H1 (cell line): ENCODE measurements at regions not wholly inside any gene's neighbourhood (a gene's known extent, or its start where the extent isn't known, plus 50 kb on each side); places are given as distances from the start of the nearest gene placed in this dataset.

Source experiments
- CTCF ChIA-PET: fragments of 300-600 bp; sonication (Branson Sonifier 250); formaldehyde crosslinking; loops from one replicate; lab custom pipeline; 2021; ENCODE audit not compliant: partially characterized antibody; lab: Charles Lee
- POLR2A ChIA-PET: fragments of 300-600 bp; sonication (Branson Sonifier 250); formaldehyde crosslinking; loops from one replicate; lab custom pipeline; 2021; ENCODE audit warnings: inconsistent platforms; ENCODE audit not compliant: partially characterized antibody; lab: Charles Lee
- DNase-seq, 2 experiments: peaks; one replicate each; pipeline versions ENCODE4 v3.0.0 to v3.0.0-alpha.2; 2010 to 2022; ENCODE audit warnings: low spot score in 2 of 2, low read depth in 1 of 2, mixed read lengths in 1 of 2
- FAIRE-seq: peaks from 2 replicates; lab custom pipeline; 2011; peaks lifted over from hg19 to GRCh38; lab: Jason Lieb, UNC
- H2AFZ ChIP-seq: 2 replicates; pipeline ENCODE4 v1.8.1; 2012; ENCODE audit warnings: low read length, inconsistent platforms
- H2AK5ac ChIP-seq: 2 replicates; pipeline ENCODE4 v1.6.1; 2013; ENCODE audit warnings: low read depth, low read length
- H2BK120ac ChIP-seq: replicated peaks from 2 replicates; pipeline ENCODE3; 2013; ENCODE audit warnings: low read depth, low read length, inconsistent platforms
- H2BK12ac ChIP-seq: 2 replicates; pipeline ENCODE4 v1.6.1; 2013; ENCODE audit warnings: low read depth, low read length
- H2BK15ac ChIP-seq: 2 replicates; pipeline ENCODE4 v1.6.1; 2013; ENCODE audit warnings: low read length
- H2BK20ac ChIP-seq: 2 replicates; pipeline ENCODE4 v1.6.1; 2013; ENCODE audit warnings: low read length
- H2BK5ac ChIP-seq: 2 replicates; pipeline ENCODE4 v1.6.1; 2013; ENCODE audit warnings: low read depth, low read length
- H3K14ac ChIP-seq: 2 replicates; pipeline ENCODE4 v1.6.1; 2013; ENCODE audit warnings: inconsistent platforms; ENCODE audit not compliant: insufficient read length
- H3K18ac ChIP-seq: 2 replicates; pipeline ENCODE4 v1.6.1; 2013; ENCODE audit warnings: low read length; ENCODE audit errors: extremely low read depth
- H3K23ac ChIP-seq: 2 replicates; pipeline ENCODE4 v1.6.1; 2013; ENCODE audit warnings: inconsistent platforms; ENCODE audit not compliant: insufficient read length
- H3K23me2 ChIP-seq: 2 replicates; pipeline ENCODE4 v1.6.1; 2013; ENCODE audit warnings: low read depth, low read length
- H3K27ac ChIP-seq: 2 replicates; pipeline ENCODE4 v1.6.1; 2011; ENCODE audit warnings: low read depth, low read length, inconsistent platforms
- H3K27me3 ChIP-seq, 4 experiments: replicated peaks in 1 of 4; 1 replicate in 1 of 4; 2 replicates in 3 of 4; pipeline versions ENCODE4 v1.6.1 to v1.8.1; 2011 to 2013; ENCODE audit warnings: low read length in 3 of 4, mild to moderate bottlenecking in 3 of 4, inconsistent platforms in 2 of 4, mixed read lengths in 2 of 4, moderate library complexity in 1 of 4; ENCODE audit not compliant: control insufficient read depth in 3 of 4, insufficient read depth in 3 of 4; ENCODE audit errors: extremely low read depth in 1 of 4
- H3K36me3 ChIP-seq, 4 experiments: 2 replicates each; pipeline versions ENCODE4 v1.6.1 to v1.8.1; 2011 to 2013; ENCODE audit warnings: mild to moderate bottlenecking in 4 of 4, low read length in 3 of 4, moderate library complexity in 2 of 4, control low read depth in 1 of 4, inconsistent platforms in 1 of 4; ENCODE audit not compliant: insufficient read depth in 4 of 4, control insufficient read depth in 2 of 4
- H3K4ac ChIP-seq: replicated peaks from 2 replicates; pipeline ENCODE3; 2013; ENCODE audit warnings: low read length, low read depth, mixed read lengths, inconsistent platforms; ENCODE audit not compliant: insufficient read length
- H3K4me1 ChIP-seq, 4 experiments: replicated peaks in 1 of 4; 1 replicate in 1 of 4; 2 replicates in 3 of 4; pipeline versions ENCODE4 v1.6.1 to v1.8.1; 2011 to 2013; ENCODE audit warnings: low read length in 3 of 4, inconsistent platforms in 2 of 4, mixed read lengths in 1 of 4; ENCODE audit not compliant: insufficient read depth in 4 of 4, control insufficient read depth in 3 of 4
- H3K4me2 ChIP-seq, 2 experiments: 2 replicates each; pipeline versions ENCODE4 v1.6.1 to v1.8.1; 2011 to 2013; ENCODE audit warnings: low read depth in 2 of 2, low read length in 2 of 2, control low read depth in 1 of 2, inconsistent platforms in 1 of 2, mild to moderate bottlenecking in 1 of 2; ENCODE audit not compliant: insufficient read depth in 1 of 2
- H3K4me3 ChIP-seq, 4 experiments: fragments of 200-600, 300-600 bp in 1 of 4; sonication (generic), shearing (Covaris generic), sonication (Bioruptor Twin) in 1 of 4; 2 replicates each; pipeline versions ENCODE4 v1.5.1 to v1.8.1; 2011 to 2016; ENCODE audit warnings: low read length in 4 of 4, low read depth in 3 of 4, control low read depth in 2 of 4, inconsistent platforms in 2 of 4, mild to moderate bottlenecking in 2 of 4, mixed read lengths in 1 of 4, moderate library complexity in 1 of 4; ENCODE audit not compliant: insufficient read depth in 2 of 4; ENCODE audit errors: extremely low read depth in 1 of 4
- H3K56ac ChIP-seq: replicated peaks from 2 replicates; pipeline ENCODE3; 2013; ENCODE audit warnings: low read depth, mild to moderate bottlenecking, mixed read lengths, low read length, inconsistent platforms; ENCODE audit not compliant: insufficient read length
- H3K79me1 ChIP-seq: 2 replicates; pipeline ENCODE4 v1.6.1; 2013; ENCODE audit warnings: low read depth, low read length, control low read depth
- H3K79me2 ChIP-seq, 2 experiments: 2 replicates each; pipeline versions ENCODE4 v1.6.1 to v1.8.1; 2012 to 2013; ENCODE audit warnings: low read length in 2 of 2, mild to moderate bottlenecking in 2 of 2, inconsistent platforms in 1 of 2; ENCODE audit not compliant: insufficient read depth in 2 of 2, control insufficient read depth in 1 of 2
- H3K9ac ChIP-seq, 4 experiments: replicated peaks in 1 of 4; 1 replicate in 1 of 4; 2 replicates in 3 of 4; pipeline versions ENCODE4 v1.6.1 to v1.8.1; 2011 to 2013; ENCODE audit warnings: low read depth in 3 of 4, low read length in 3 of 4, control low read depth in 2 of 4, mild to moderate bottlenecking in 2 of 4, moderate library complexity in 2 of 4, inconsistent platforms in 1 of 4; ENCODE audit errors: extremely low read depth in 1 of 4
- H3K9me3 ChIP-seq, 2 experiments: 2 replicates each; pipeline versions ENCODE4 v1.6.1 to v1.8.1; 2012 to 2013; ENCODE audit warnings: mild to moderate bottlenecking in 2 of 2, moderate library complexity in 2 of 2, control low read depth in 1 of 2, inconsistent platforms in 1 of 2, low read depth in 1 of 2, low read length in 1 of 2, mixed read lengths in 1 of 2; ENCODE audit not compliant: insufficient read depth in 2 of 2
- H4K20me1 ChIP-seq, 2 experiments: replicated peaks in 1 of 2; 2 replicates each; pipeline versions ENCODE3 to v1.8.1; 2011 to 2013; ENCODE audit warnings: inconsistent platforms in 2 of 2, low read length in 2 of 2, mild to moderate bottlenecking in 1 of 2; ENCODE audit not compliant: insufficient read depth in 2 of 2, control insufficient read depth in 1 of 2
- H4K5ac ChIP-seq: 2 replicates; pipeline ENCODE4 v1.6.1; 2013; ENCODE audit warnings: low read length, low read depth, mixed read lengths, inconsistent platforms; ENCODE audit not compliant: insufficient read length
- H4K8ac ChIP-seq: 2 replicates; pipeline ENCODE4 v1.8.0; 2013; ENCODE audit warnings: mild to moderate bottlenecking, moderate library complexity, low read length, inconsistent platforms; ENCODE audit not compliant: insufficient read depth; ENCODE audit errors: extremely low read depth
- H4K91ac ChIP-seq: replicated peaks from 2 replicates; pipeline ENCODE3; 2013; ENCODE audit warnings: low read length, mixed read lengths, inconsistent platforms; ENCODE audit not compliant: insufficient read length
- ASH2L ChIP-seq: fragments of 200-600, 300-600 bp; sonication (generic); IDR thresholded peaks from one replicate; pipeline ENCODE4 v1.7.1; 2017; ENCODE audit warnings: low read length
- CEBPB ChIP-seq: IDR thresholded peaks from 2 replicates; pipeline ENCODE4 v1.6.1; 2012; ENCODE audit warnings: low read depth, low read length
- CHD1 ChIP-seq: IDR thresholded peaks from 2 replicates; pipeline ENCODE4 v1.6.1; 2012; ENCODE audit warnings: low read depth, low read length, improper control_type of control experiment
- CHD2 ChIP-seq: IDR thresholded peaks from 2 replicates; pipeline ENCODE4 v1.6.1; 2012; ENCODE audit warnings: low read length, improper control_type of control experiment
- SP2 ChIP-seq: IDR thresholded peaks from 2 replicates; pipeline ENCODE4 v1.6.1; 2012; ENCODE audit warnings: mild to moderate bottlenecking, low read length, inconsistent platforms
- YY1 ChIP-seq: IDR thresholded peaks from 2 replicates; pipeline ENCODE4 v1.6.1; 2011; ENCODE audit warnings: low read depth, mild to moderate bottlenecking, low read length
- WGBS, 2 experiments: shearing (Covaris generic) in 1 of 2; methylation state at CpG; one replicate each; pipeline versions ENCODE4 v1.1.6 to v1.1.7; 2013 to 2015; ENCODE audit warnings: low lambda C conversion rate in 2 of 2, mixed read lengths in 2 of 2, inconsistent platforms in 1 of 2, low coverage in 1 of 2, missing lambda C conversion rate in 1 of 2; ENCODE audit not compliant: insufficient replicate concordance in 2 of 2, insufficient coverage in 1 of 2, insufficient read length in 1 of 2; ENCODE audit errors: extremely low coverage in 1 of 2, missing lambda C conversion rate in 1 of 2; 5-methylcytosine and 5-hydroxymethylcytosine counted together

DNA sequence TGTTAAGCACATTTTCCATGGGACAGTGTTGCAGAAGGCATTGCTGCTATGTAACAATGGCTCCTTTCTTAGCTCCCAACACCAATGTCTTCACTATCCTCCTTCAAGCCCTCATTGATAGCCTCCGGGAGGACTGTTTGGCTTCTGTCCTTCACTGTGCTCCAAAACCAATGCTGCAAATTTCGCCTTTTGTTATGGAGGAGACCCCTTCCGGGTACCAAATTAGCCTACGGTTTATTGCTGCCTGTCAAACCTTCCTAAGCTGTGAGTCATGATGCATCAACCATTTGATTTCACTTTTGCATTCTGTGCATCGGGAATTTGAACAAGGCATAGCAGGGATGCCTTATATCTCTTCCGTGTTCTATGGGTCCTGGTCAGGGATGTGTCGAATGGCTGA is 432.9 kb downstream of the GATA3 start:
- CTCF ChIA-PET: interaction anchor here (1.2 kb wide), 1 partner anchor 33 kb away, joined by 3 read pairs; no protein-coding TSS in a partner anchor
- WGBS, 2 experiments: 90% methylated on average over 7 of the region's 7 CpGs; no CpG with 5 or more reads in 1 of the 2 experiments

More for the DNA sequence above, 432.9 kb downstream of the GATA3 start:
- no peak overlapping the region for H2BK120ac ChIP-seq
- H3K9ac ChIP-seq: no peak overlapping the region
- H3K4me3 ChIP-seq: no peak overlapping the region
- no peak overlapping the region for H2AK5ac ChIP-seq
- no peaks in the 10 kb centered on the region for H3K9me3 ChIP-seq
- H4K20me1 ChIP-seq: no peaks in the 10 kb centered on the region
- POLR2A ChIA-PET: no interaction called here
- H3K79me1 ChIP-seq: no peaks in the 10 kb centered on the region
- H3K18ac ChIP-seq: no peak overlapping the region
- FAIRE-seq (no peak), DNase-seq (no peak)
- no peak overlapping the region for H3K4me2 ChIP-seq
- no peak overlapping the region for H3K23ac ChIP-seq
- no peaks in the 10 kb centered on the region for H3K27me3 ChIP-seq
- H3K23me2 ChIP-seq: no peaks in the 10 kb centered on the region
- no peak overlapping the region for H2BK12ac ChIP-seq
- no peak overlapping the region for H2BK20ac ChIP-seq
- no peaks in the 10 kb centered on the region for H3K4me1 ChIP-seq
- H4K8ac ChIP-seq: no peak overlapping the region
- H4K91ac ChIP-seq: no peak overlapping the region
- H3K79me2 ChIP-seq: no peaks in the 10 kb centered on the region
- H3K27ac ChIP-seq: no peak overlapping the region
- H3K56ac ChIP-seq: no peak overlapping the region
- H3K14ac ChIP-seq: no peak overlapping the region
- H2BK5ac ChIP-seq: no peak overlapping the region
- TF ChIP-seq SP2 (no peak), ASH2L (no peak), CEBPB (no peak), CHD2 (no peak), CHD1 (no peak), YY1 (no peak)
- no peak overlapping the region for H3K4ac ChIP-seq
- no peaks in the 10 kb centered on the region for H3K36me3 ChIP-seq
- no peak overlapping the region for H2BK15ac ChIP-seq
- H4K5ac ChIP-seq: no peak overlapping the region
- no peak overlapping the region for H2AFZ ChIP-seq
